ENCODE measurements at regions not wholly inside any gene's neighbourhood (a gene's known extent, or its start where the extent isn't known, plus 50 kb on each side); places are given as distances from the start of the nearest gene placed in this dataset.

DNA sequence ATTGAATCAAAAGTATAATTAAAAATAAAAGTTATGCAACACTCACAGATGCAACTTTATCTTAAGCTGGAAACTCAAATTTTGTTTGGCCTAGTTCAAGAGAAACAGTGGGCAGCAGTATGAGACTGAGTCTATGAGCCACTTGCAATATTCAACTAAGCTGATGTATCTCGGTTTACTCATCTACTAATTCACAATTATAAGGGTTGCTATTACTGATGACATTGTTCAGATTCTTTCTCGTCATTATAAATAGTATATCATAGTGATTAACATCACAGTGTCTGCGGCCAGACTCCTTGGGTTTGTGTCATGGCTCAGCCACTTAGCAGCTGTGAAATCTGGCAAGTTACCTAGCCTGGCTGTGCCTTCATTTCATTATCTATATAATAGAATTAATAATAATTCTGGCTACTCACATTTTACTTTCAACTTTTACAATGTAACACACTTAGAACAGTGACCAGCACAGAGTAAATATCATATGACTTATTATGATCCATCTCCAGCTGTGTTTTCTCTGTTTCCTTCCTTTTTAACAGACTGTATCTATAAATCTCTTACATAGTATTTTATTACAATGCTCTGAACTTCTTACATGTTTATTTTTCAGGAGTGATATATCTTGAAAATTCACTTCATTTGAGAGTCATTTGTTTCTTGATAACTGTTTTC lies 194.3 kb upstream of the RGS18 start:
- FAIRE-seq (no peak), ATAC-seq (no peak), DNase-seq (ENCODE audit: extremely low read depth in 1 of 4, low spot score in 3 of 4) (no peak)
- no peaks in the 10 kb centered on the region for H3K4me1 ChIP-seq (replicated peaks in 1 of 2; ENCODE audit: control insufficient read depth in 2 of 2, insufficient read depth in 2 of 2, low read length in 2 of 2)
- no peak overlapping the region for H3K27ac ChIP-seq (ENCODE audit: extremely low read depth, low read depth, low read length)
- in situ Hi-C loops (cut with MboI) (no loop called here), intact Hi-C loops (cut with micrococcal nuclease) (no loop called here)
- H3K36me3 ChIP-seq (ENCODE audit: control insufficient read depth, insufficient read depth, low read length): no peaks in the 10 kb centered on the region
- POLR2A ChIA-PET: interaction anchor here (1.1 kb wide), 1 partner anchor 19 kb away, joined by 3 read pairs; no protein-coding TSS in a partner anchor
- H2AFZ ChIP-seq (ENCODE audit: low read depth, low read length): no peak overlapping the region
- no peaks in the 10 kb centered on the region for H4K20me1 ChIP-seq (replicated peaks; ENCODE audit: control insufficient read depth, insufficient read depth, low read length)
- CTCF ChIA-PET (ENCODE audit: low intra/inter-chr PET ratio): no interaction called here
- H3K4me3 ChIP-seq: no peak overlapping the region
- no peaks in the 10 kb centered on the region for H3K9me1 ChIP-seq (ENCODE audit: control insufficient read depth, insufficient read depth, low read length)
- no peaks in the 10 kb centered on the region for H3K9me3 ChIP-seq (replicated peaks; ENCODE audit: control insufficient read depth, insufficient read depth, low read depth, low read length)
- no peak overlapping the region for H3K4me2 ChIP-seq (ENCODE audit: insufficient read depth, low read length)
- BruUV-seq (replicated peaks): no TSS peak
- no peaks in the 10 kb centered on the region for H3K27me3 ChIP-seq (ENCODE audit: control insufficient read depth in 2 of 2, insufficient read depth in 2 of 2, low read length in 2 of 2)
- H3K9ac ChIP-seq (ENCODE audit: insufficient read depth in 1 of 2, low read depth in 2 of 2, low read length in 2 of 2): no peak overlapping the region
- no peaks in the 10 kb centered on the region for H3K79me2 ChIP-seq (ENCODE audit: control insufficient read depth, insufficient read depth, low read length)
- WGBS (ENCODE audit: insufficient coverage, low coverage, missing lambda C conversion rate): 11% methylated on average over 3 of the region's 3 CpGs
- no peak for TF ChIP-seq RBM14 (IDR thresholded peaks at IDR 0.05; ENCODE audit: borderline replicate concordance, insufficient read depth, low read depth, low read length)
- TF ChIP-seq, protein P1, sequence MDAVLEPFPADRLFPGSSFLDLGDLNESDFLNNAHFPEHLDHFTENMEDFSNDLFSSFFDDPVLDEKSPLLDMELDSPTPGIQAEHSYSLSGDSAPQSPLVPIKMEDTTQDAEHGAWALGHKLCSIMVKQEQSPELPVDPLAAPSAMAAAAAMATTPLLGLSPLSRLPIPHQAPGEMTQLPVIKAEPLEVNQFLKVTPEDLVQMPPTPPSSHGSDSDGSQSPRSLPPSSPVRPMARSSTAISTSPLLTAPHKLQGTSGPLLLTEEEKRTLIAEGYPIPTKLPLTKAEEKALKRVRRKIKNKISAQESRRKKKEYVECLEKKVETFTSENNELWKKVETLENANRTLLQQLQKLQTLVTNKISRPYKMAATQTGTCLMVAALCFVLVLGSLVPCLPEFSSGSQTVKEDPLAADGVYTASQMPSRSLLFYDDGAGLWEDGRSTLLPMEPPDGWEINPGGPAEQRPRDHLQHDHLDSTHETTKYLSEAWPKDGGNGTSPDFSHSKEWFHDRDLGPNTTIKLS (IDR thresholded peaks at IDR 0.05; ENCODE audit: borderline replicate concordance, low read depth): no peak
- TF ChIP-seq, protein P2, sequence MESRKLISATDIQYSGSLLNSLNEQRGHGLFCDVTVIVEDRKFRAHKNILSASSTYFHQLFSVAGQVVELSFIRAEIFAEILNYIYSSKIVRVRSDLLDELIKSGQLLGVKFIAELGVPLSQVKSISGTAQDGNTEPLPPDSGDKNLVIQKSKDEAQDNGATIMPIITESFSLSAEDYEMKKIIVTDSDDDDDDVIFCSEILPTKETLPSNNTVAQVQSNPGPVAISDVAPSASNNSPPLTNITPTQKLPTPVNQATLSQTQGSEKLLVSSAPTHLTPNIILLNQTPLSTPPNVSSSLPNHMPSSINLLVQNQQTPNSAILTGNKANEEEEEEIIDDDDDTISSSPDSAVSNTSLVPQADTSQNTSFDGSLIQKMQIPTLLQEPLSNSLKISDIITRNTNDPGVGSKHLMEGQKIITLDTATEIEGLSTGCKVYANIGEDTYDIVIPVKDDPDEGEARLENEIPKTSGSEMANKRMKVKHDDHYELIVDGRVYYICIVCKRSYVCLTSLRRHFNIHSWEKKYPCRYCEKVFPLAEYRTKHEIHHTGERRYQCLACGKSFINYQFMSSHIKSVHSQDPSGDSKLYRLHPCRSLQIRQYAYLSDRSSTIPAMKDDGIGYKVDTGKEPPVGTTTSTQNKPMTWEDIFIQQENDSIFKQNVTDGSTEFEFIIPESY (CRISPR knock-in tag; IDR thresholded peaks at IDR 0.05): no peak
- no peak for TF ChIP-seq RAD51 (IDR thresholded peaks at IDR 0.05; ENCODE audit: borderline replicate concordance, low read depth)
- TF ChIP-seq MCM3 (IDR thresholded peaks at IDR 0.05): no peak
- TF ChIP-seq HIVEP1 (CRISPR knock-in tag; IDR thresholded peaks at IDR 0.05): no peak
- TF ChIP-seq NCOR1 (IDR thresholded peaks at IDR 0.05): no peak
- no peak for TF ChIP-seq ZNF263 (CRISPR knock-in tag; IDR thresholded peaks at IDR 0.05; ENCODE audit: borderline replicate concordance)
- TF ChIP-seq BRF1 (IDR thresholded peaks at IDR 0.05; ENCODE audit: borderline replicate concordance, extremely low read depth, insufficient read length): no peak
- TF ChIP-seq ZSCAN29 (IDR thresholded peaks at IDR 0.05): no peak
- TF ChIP-seq MXI1 (IDR thresholded peaks at IDR 0.05; ENCODE audit: low read depth, low read length): no peak
- no peak for TF ChIP-seq CBX3 (IDR thresholded peaks at IDR 0.05; ENCODE audit: borderline replicate concordance in 1 of 2, low read length in 2 of 2)
